ENCODE measurements at regions not wholly inside any gene's neighbourhood (a gene's known extent, or its start where the extent isn't known, plus 50 kb on each side); places are given as distances from the start of the nearest gene placed in this dataset.

- Mint-ChIP-seq H3K27ac (no peak overlapping the region), H3K27me3 (no peaks in the 10 kb centered on the region), H3K9me3 (no peaks in the 10 kb centered on the region), H3K4me1 (ENCODE audit: low read depth) (no peaks in the 10 kb centered on the region), H3K4me3 (no peak overlapping the region), H3K36me3 (no peaks in the 10 kb centered on the region)
- no peak for DNase-seq
- ChIA-PET CTCF (interaction anchor here (1.9 kb wide), 1 partner anchor 36 kb away, joined by 4 read pairs; no protein-coding TSS in a partner anchor), POLR2A (no interaction called here)
- intact Hi-C loops (cut with micrococcal nuclease): no loop called here
Measured at GRCh38 chr3:33919312-33920120, 121.1 kb downstream of the PDCD6IP start.

GRCh38 chr3:33920511-33920910 lies 122.1 kb downstream of the PDCD6IP start:
- intact Hi-C loops (cut with micrococcal nuclease): no loop called here
- H3K27me3 Mint-ChIP-seq: no peaks in the 10 kb centered on the region
- POLR2A ChIA-PET: no interaction called here
- CTCF ChIA-PET: no interaction called here
- no peak for DNase-seq
- no peak overlapping the region for H3K27ac Mint-ChIP-seq
- H3K36me3 Mint-ChIP-seq: no peaks in the 10 kb centered on the region
- no peak overlapping the region for H3K4me3 Mint-ChIP-seq
- no peaks in the 10 kb centered on the region for H3K9me3 Mint-ChIP-seq
- H3K4me1 Mint-ChIP-seq (ENCODE audit: low read depth): no peaks in the 10 kb centered on the region

GRCh38 chr3:33921608-33922007 lies 123.2 kb downstream of the PDCD6IP start:
- H3K27ac Mint-ChIP-seq: no peak overlapping the region
- H3K36me3 Mint-ChIP-seq: no peaks in the 10 kb centered on the region
- H3K27me3 Mint-ChIP-seq: no peaks in the 10 kb centered on the region
- intact Hi-C loops (cut with micrococcal nuclease): no loop called here
- H3K9me3 Mint-ChIP-seq: no peaks in the 10 kb centered on the region
- no peaks in the 10 kb centered on the region for H3K4me1 Mint-ChIP-seq (ENCODE audit: low read depth)
- POLR2A ChIA-PET: no interaction called here
- no peak overlapping the region for H3K4me3 Mint-ChIP-seq
- no peak for DNase-seq
- CTCF ChIA-PET: no interaction called here

GRCh38 chr3:33926998-33927605 lies 128.7 kb downstream of the PDCD6IP start:
- Mint-ChIP-seq H3K4me1 (ENCODE audit: low read depth) (no peaks in the 10 kb centered on the region), H3K27ac (no peak overlapping the region), H3K36me3 (no peaks in the 10 kb centered on the region), H3K4me3 (no peak overlapping the region), H3K27me3 (no peaks in the 10 kb centered on the region), H3K9me3 (no peaks in the 10 kb centered on the region)
- CTCF ChIA-PET: interaction anchor here (1.2 kb wide), 1 partner anchor 43 kb away, joined by 3 read pairs; no protein-coding TSS in a partner anchor
- intact Hi-C loops (cut with micrococcal nuclease): no loop called here
- DNase-seq: no peak
- POLR2A ChIA-PET: no interaction called here

- Mint-ChIP-seq H3K27ac (no peak overlapping the region), H3K27me3 (no peaks in the 10 kb centered on the region), H3K4me3 (no peak overlapping the region), H3K36me3 (no peaks in the 10 kb centered on the region), H3K9me3 (no peaks in the 10 kb centered on the region), H3K4me1 (ENCODE audit: low read depth) (no peaks in the 10 kb centered on the region)
- no peak for DNase-seq
- ChIA-PET POLR2A (no interaction called here), CTCF (no interaction called here)
- intact Hi-C loops (cut with micrococcal nuclease): no loop called here
Measured at GRCh38 chr3:33929813-33930212, 131.4 kb downstream of the PDCD6IP start.

- Mint-ChIP-seq H3K9me3 (no peaks in the 10 kb centered on the region), H3K36me3 (no peaks in the 10 kb centered on the region), H3K27me3 (peaks cover 2% of the 10 kb centered on the region), H3K4me1 (ENCODE audit: low read depth) (no peaks in the 10 kb centered on the region), H3K4me3 (no peak overlapping the region), H3K27ac (no peak overlapping the region)
- POLR2A ChIA-PET: no interaction called here
- no peak for DNase-seq
- intact Hi-C loops (cut with micrococcal nuclease): no loop called here
- CTCF ChIA-PET: no interaction called here
Measured at GRCh38 chr3:33931512-33931911, 133.1 kb downstream of the PDCD6IP start.

- Mint-ChIP-seq H3K27me3 (peaks cover 4% of the 10 kb centered on the region), H3K4me1 (ENCODE audit: low read depth) (no peaks in the 10 kb centered on the region), H3K27ac (no peak overlapping the region), H3K9me3 (no peaks in the 10 kb centered on the region), H3K36me3 (no peaks in the 10 kb centered on the region), H3K4me3 (no peak overlapping the region)
- DNase-seq: no peak
- ChIA-PET CTCF (no interaction called here), POLR2A (no interaction called here)
- intact Hi-C loops (cut with micrococcal nuclease): no loop called here
Measured at GRCh38 chr3:33932010-33932764, 133.8 kb downstream of the PDCD6IP start.

- Mint-ChIP-seq H3K4me3 (no peak overlapping the region), H3K9me3 (no peaks in the 10 kb centered on the region), H3K27ac (no peak overlapping the region), H3K36me3 (no peaks in the 10 kb centered on the region), H3K4me1 (ENCODE audit: low read depth) (no peaks in the 10 kb centered on the region), H3K27me3 (peaks cover 4% of the 10 kb centered on the region)
- intact Hi-C loops (cut with micrococcal nuclease): no loop called here
- POLR2A ChIA-PET: no interaction called here
- DNase-seq: no peak
- CTCF ChIA-PET: no interaction called here
Measured at GRCh38 chr3:33936171-33936920, 137.9 kb downstream of the PDCD6IP start.

GRCh38 chr3:33936921-33937525 lies 138.6 kb downstream of the PDCD6IP start:
- CTCF ChIA-PET: no interaction called here
- POLR2A ChIA-PET: no interaction called here
- DNase-seq: no peak
- Mint-ChIP-seq H3K27ac (no peak overlapping the region), H3K27me3 (peaks cover 4% of the 10 kb centered on the region), H3K4me3 (no peak overlapping the region), H3K9me3 (no peaks in the 10 kb centered on the region), H3K4me1 (ENCODE audit: low read depth) (no peaks in the 10 kb centered on the region), H3K36me3 (no peaks in the 10 kb centered on the region)
- intact Hi-C loops (cut with micrococcal nuclease): no loop called here

- no peaks in the 10 kb centered on the region for H3K9me3 Mint-ChIP-seq
- intact Hi-C loops (cut with micrococcal nuclease): no loop called here
- peaks cover 4% of the 10 kb centered on the region for H3K27me3 Mint-ChIP-seq
- no peaks in the 10 kb centered on the region for H3K4me1 Mint-ChIP-seq (ENCODE audit: low read depth)
- ChIA-PET CTCF (no interaction called here), POLR2A (no interaction called here)
- DNase-seq: no peak
- no peaks in the 10 kb centered on the region for H3K36me3 Mint-ChIP-seq
- no peak overlapping the region for H3K27ac Mint-ChIP-seq
- no peak overlapping the region for H3K4me3 Mint-ChIP-seq
Measured at GRCh38 chr3:33937628-33938027, 139.2 kb downstream of the PDCD6IP start.

GRCh38 chr3:33940149-33940548 lies 141.7 kb downstream of the PDCD6IP start:
- DNase-seq: no peak
- Mint-ChIP-seq H3K27me3 (peaks cover 4% of the 10 kb centered on the region), H3K4me1 (ENCODE audit: low read depth) (no peaks in the 10 kb centered on the region), H3K9me3 (no peaks in the 10 kb centered on the region), H3K4me3 (no peak overlapping the region), H3K27ac (no peak overlapping the region), H3K36me3 (no peaks in the 10 kb centered on the region)
- CTCF ChIA-PET: no interaction called here
- intact Hi-C loops (cut with micrococcal nuclease): no loop called here
- POLR2A ChIA-PET: no interaction called here

GRCh38 chr3:33940736-33941135 lies 142.3 kb downstream of the PDCD6IP start:
- ChIA-PET CTCF (interaction anchor here (0.6 kb wide), 1 partner anchor 7 kb away, joined by 3 read pairs; no protein-coding TSS in a partner anchor), POLR2A (no interaction called here)
- Mint-ChIP-seq H3K27ac (no peak overlapping the region), H3K4me1 (ENCODE audit: low read depth) (no peaks in the 10 kb centered on the region), H3K36me3 (no peaks in the 10 kb centered on the region), H3K9me3 (no peaks in the 10 kb centered on the region), H3K4me3 (no peak overlapping the region), H3K27me3 (peaks cover 3% of the 10 kb centered on the region)
- no peak for DNase-seq
- intact Hi-C loops (cut with micrococcal nuclease): no loop called here

All from activated CD4-positive, alpha-beta memory T cell treated with anti-CD3 and anti-CD28 coated beads for 36 hours (primary cell).